GM12801 (cell line): ENCODE measurements at regions not wholly inside any gene's neighbourhood (a gene's known extent, or its start where the extent isn't known, plus 50 kb on each side); places are given as distances from the start of the nearest gene placed in this dataset.

Experiments
- TF ChIP-seq, protein P1 (sequence below): IDR thresholded peaks from one replicate; pipeline ENCODE4 v1.5.1; 2011; ENCODE audit warnings: control low read depth; ENCODE audit not compliant: insufficient read length; ENCODE audit errors: extremely low read depth

DNA sequence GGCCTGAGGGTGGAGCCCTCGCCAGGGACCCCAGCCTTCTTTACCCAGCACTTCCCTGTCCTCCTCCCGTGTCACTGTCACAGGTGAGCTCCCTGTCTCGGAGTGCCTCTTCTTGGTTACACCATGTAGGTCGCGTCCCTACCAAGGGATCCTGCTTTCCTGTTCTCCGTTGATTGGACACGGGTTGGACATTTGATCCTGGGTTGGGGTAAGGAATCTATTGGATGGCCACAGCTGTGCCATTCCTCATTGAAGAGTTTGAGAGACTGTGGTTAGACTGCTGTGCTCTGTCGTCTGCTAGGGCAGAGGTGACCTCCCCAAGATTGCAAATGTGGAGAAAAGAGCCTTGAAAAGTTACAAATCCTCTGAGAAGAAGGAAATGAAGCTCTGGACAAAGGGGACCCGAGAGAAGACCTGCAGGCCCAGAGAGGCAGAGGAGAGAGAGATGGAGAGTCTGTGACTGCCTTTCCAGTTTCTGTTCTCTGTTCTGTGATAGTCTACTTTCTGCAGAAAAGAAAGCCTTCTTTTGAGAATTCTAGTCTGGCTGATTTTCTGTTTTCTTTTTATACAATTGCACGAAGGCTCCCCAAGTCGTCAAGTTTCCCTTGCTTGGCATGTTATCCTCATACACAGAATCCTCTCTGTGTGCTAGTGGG lies 325.7 kb upstream of the RGMA start:
- TF ChIP-seq, protein P1, sequence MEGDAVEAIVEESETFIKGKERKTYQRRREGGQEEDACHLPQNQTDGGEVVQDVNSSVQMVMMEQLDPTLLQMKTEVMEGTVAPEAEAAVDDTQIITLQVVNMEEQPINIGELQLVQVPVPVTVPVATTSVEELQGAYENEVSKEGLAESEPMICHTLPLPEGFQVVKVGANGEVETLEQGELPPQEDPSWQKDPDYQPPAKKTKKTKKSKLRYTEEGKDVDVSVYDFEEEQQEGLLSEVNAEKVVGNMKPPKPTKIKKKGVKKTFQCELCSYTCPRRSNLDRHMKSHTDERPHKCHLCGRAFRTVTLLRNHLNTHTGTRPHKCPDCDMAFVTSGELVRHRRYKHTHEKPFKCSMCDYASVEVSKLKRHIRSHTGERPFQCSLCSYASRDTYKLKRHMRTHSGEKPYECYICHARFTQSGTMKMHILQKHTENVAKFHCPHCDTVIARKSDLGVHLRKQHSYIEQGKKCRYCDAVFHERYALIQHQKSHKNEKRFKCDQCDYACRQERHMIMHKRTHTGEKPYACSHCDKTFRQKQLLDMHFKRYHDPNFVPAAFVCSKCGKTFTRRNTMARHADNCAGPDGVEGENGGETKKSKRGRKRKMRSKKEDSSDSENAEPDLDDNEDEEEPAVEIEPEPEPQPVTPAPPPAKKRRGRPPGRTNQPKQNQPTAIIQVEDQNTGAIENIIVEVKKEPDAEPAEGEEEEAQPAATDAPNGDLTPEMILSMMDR = no peak

DNA sequence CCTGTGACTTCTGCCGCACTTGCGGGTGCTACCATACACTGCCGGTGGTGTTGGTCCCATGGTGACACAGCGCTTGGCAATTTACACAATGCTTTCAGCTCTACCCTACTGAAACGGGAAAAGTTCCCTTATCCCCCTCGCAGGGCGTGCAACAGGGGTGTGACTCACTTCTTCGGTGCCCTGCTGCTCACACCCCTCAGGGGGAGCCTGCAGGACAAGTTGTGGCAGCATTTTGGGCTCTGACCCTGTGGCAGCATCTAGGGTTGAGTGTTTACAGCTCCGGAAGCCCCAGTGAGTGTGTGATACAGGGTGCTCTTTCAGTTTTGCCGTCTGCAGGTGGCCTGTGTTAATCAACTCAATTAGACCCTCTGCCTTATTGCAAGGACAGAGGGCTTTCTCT lies 324.7 kb upstream of the RGMA start:
- TF ChIP-seq, protein P1 = no peak

- TF ChIP-seq, protein P1 = no peak
These were observed 310.1 kb upstream of the RGMA start for GRCh38 chr15:93399121-93399520.

GRCh38 chr15:93389211-93389610 lies 300.2 kb upstream of the RGMA start:
- TF ChIP-seq, protein P1 = no peak

DNA sequence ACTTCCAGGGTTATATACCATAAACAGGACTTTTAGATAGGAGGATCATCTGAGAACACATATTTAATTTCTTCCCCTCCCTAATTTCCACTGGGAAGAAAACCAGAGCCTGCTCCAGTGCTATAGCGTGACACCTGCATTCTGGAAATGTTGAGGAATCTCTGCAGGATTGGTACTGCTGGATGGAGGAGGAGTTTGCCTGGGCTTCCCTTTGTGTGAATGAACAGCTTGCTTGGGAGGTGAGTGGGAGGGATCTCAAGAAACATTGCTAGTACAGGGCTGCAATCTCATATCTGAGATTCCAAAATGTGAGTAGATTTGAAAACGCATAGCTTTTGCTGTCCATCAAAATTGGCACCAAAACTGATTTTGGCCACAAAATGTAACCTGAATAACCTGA lies 295.9 kb upstream of the RGMA start:
- TF ChIP-seq, protein P1 = no peak

GRCh38 chr15:93382200-93382820 lies 293.3 kb upstream of the RGMA start:
- TF ChIP-seq, protein P1 = no peak

- TF ChIP-seq, protein P1 = no peak
These were observed 289.5 kb upstream of the RGMA start for GRCh38 chr15:93378558-93378957.

DNA sequence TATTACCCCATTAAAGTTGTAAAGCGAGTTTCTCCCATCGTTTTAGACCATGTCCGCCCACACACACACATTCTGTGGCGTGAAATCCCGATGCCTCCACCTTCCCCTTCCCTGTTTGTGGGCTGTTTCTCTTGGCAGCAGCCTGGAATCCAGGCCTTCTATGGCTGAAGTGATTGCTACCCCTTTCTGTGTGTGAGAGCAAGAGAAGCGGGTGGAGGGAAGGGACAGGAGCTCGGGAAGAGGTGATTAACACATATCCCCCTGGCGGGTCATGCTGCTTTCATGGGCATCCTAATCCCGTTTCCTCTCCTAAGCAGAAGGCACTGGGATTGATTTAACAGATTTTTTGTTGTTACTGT lies 283.8 kb upstream of the RGMA start:
- TF ChIP-seq, protein P1 = no peak
